C4-2B (cell line): ENCODE measurements at regions not wholly inside any gene's neighbourhood (a gene's known extent, or its start where the extent isn't known, plus 50 kb on each side); places are given as distances from the start of the nearest gene placed in this dataset.

ENCODE experiments used
- CTCF ChIP-seq: fragments of 450-650 bp; conservative IDR thresholded peaks from 2 replicates; pipeline ENCODE4 v1.5.1; 2017; ENCODE audit warnings: mild to moderate bottlenecking
- ZFX ChIP-seq: fragments of 450-650 bp; IDR thresholded peaks from 2 replicates; pipeline ENCODE4 v1.6.1; 2017

DNA sequence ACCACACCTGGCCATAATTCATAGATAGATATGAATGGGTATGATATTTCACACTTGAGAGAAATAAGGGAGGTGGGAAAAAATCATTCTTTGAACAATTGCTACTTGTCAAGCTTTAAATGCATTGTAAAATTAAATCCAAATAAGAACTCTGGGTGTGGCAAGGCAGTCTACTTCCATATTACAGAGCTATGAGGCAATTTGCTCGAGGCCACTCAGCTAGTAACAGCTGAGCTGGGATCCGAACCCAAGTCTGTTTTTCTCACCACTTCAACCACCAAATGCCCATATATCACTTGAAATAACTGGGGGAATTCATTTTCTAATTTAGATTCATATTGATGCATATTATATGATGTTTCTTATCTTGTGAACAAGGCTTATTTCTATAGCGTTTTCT lies 482.2 kb upstream of the ADAMTS9 start:
- no peak for TF ChIP-seq CTCF
- TF ChIP-seq ZFX = no peak
